Caco-2 (cell line): ENCODE measurements at regions not wholly inside any gene's neighbourhood (a gene's known extent, or its start where the extent isn't known, plus 50 kb on each side); places are given as distances from the start of the nearest gene placed in this dataset.

Source experiments
- BruUV-seq: library from RNA; stranded (reverse); fragments of 400-500 nt; replicated peaks from 2 replicates; lab custom pipeline; 2021; lab: Mats Ljungman, UMichigan
- CTCF ChIA-PET: fragments of 300-600 bp; sonication (Branson Sonifier 250); formaldehyde crosslinking; loops from one replicate; lab custom pipeline; 2022; ENCODE audit warnings: antibody characterized with exemption; lab: Charles Lee
- POLR2A ChIA-PET: fragments of 300-600 bp; sonication (Branson Sonifier 250); formaldehyde crosslinking; loops from one replicate; lab custom pipeline; 2022; ENCODE audit warnings: antibody characterized with exemption; lab: Charles Lee
- DNase-seq, 2 experiments: peaks; one replicate each; pipeline versions ENCODE4 v3.0.0 to v3.0.0-alpha.2; 2020 to 2022
- H3K27me3 ChIP-seq: replicated peaks from 2 replicates; pipeline ENCODE4 v1.6.0; 2011; ENCODE audit warnings: low read length; ENCODE audit not compliant: control insufficient read depth, insufficient read depth
- H3K36me3 ChIP-seq: 2 replicates; pipeline ENCODE4 v1.5.1; 2011; ENCODE audit warnings: low read length; ENCODE audit not compliant: control insufficient read depth, insufficient read depth
- H3K4me1 ChIP-seq: fragments of 250-450 bp; sonication (Bioruptor Pico); 2 replicates; pipeline ENCODE4 v1.5.1; 2020; ENCODE audit warnings: mild to moderate bottlenecking
- H3K4me3 ChIP-seq: 2 replicates; pipeline ENCODE4 v1.5.1; 2011; ENCODE audit warnings: low read depth, mild to moderate bottlenecking, control low read depth, low read length
- H3K9me3 ChIP-seq: fragments of 250-450 bp; sonication (Bioruptor Pico); 2 replicates; pipeline ENCODE4 v1.5.1; 2020; ENCODE audit warnings: mild to moderate bottlenecking, moderate library complexity
- H3K27ac Mint-ChIP-seq: one replicate; pipeline ENCODE4 v1.8.0; 2022; ENCODE audit warnings: mixed read lengths; ENCODE audit not compliant: unreplicated experiment
- H3K27me3 Mint-ChIP-seq: one replicate; pipeline ENCODE4 v1.8.0; 2022; ENCODE audit warnings: mixed read lengths; ENCODE audit not compliant: insufficient read depth, unreplicated experiment
- H3K36me3 Mint-ChIP-seq: one replicate; pipeline ENCODE4 v1.8.0; 2022; ENCODE audit warnings: mild to moderate bottlenecking, mixed read lengths; ENCODE audit not compliant: insufficient read depth, unreplicated experiment
- H3K4me1 Mint-ChIP-seq: one replicate; pipeline ENCODE4 v1.8.0; 2022; ENCODE audit warnings: low read depth, mixed read lengths; ENCODE audit not compliant: unreplicated experiment
- H3K4me3 Mint-ChIP-seq: one replicate; pipeline ENCODE4 v1.8.0; 2022; ENCODE audit warnings: mild to moderate bottlenecking, moderate library complexity, mixed read lengths; ENCODE audit not compliant: unreplicated experiment
- H3K9me3 Mint-ChIP-seq: one replicate; pipeline ENCODE4 v1.8.0; 2022; ENCODE audit warnings: mixed read lengths; ENCODE audit not compliant: unreplicated experiment
- CTCF ChIP-seq, 2 experiments: fragments of 200-600 bp in 1 of 2; IDR thresholded peaks; 1 replicate in 1 of 2; 2 replicates in 1 of 2; pipeline versions ENCODE4 v1.5.1 to v1.8.0; 2011 to 2022; ENCODE audit warnings: antibody characterized with exemption in 1 of 2, control low read depth in 1 of 2, inconsistent platforms in 1 of 2, low read depth in 1 of 2, low read length in 1 of 2, mild to moderate bottlenecking in 1 of 2, moderate library complexity in 1 of 2; ENCODE audit not compliant: insufficient read depth in 1 of 2, severe bottlenecking in 1 of 2, unreplicated experiment in 1 of 2
- intact Hi-C: fragments of 100-400 bp; cut with micrococcal nuclease; formaldehyde crosslinking; loops from one replicate; pipeline ENCODE4 v1.10.0; 2022; ENCODE audit not compliant: unreplicated experiment

GRCh38 chr5:106097340-106097739, 1573.4 kb downstream of the EFNA5 start:
- Mint-ChIP-seq H3K4me3 (no peak overlapping the region), H3K27ac (no peak overlapping the region), H3K36me3 (no peaks in the 10 kb centered on the region), H3K9me3 (no peaks in the 10 kb centered on the region), H3K4me1 (no peaks in the 10 kb centered on the region), H3K27me3 (no peaks in the 10 kb centered on the region)
- no peak for DNase-seq
- H3K4me3 ChIP-seq, result no peak overlapping the region
- ChIA-PET CTCF (no interaction called here), POLR2A (no interaction called here)
- TF ChIP-seq CTCF (IDR thresholded peaks at IDR 0.05; ENCODE audit: insufficient read depth in 1 of 2, low read depth in 1 of 2, low read length in 1 of 2, severe bottlenecking in 1 of 2, unreplicated experiment in 1 of 2), result no peak
- no peaks in the 10 kb centered on the region for H3K9me3 ChIP-seq
- no peaks in the 10 kb centered on the region for H3K4me1 ChIP-seq
- no peaks in the 10 kb centered on the region for H3K27me3 ChIP-seq
- H3K36me3 ChIP-seq, result no peaks in the 10 kb centered on the region
- intact Hi-C loops, result no loop called here
- no TSS peak for BruUV-seq

- Histone ChIP-seq H3K36me3 (no peaks in the 10 kb centered on the region), H3K9me3 (no peaks in the 10 kb centered on the region), H3K27me3 (no peaks in the 10 kb centered on the region), H3K4me3 (no peak overlapping the region), H3K4me1 (no peaks in the 10 kb centered on the region)
- CTCF ChIA-PET, result no interaction called here
- BruUV-seq, result no TSS peak
- Mint-ChIP-seq H3K4me1 (no peaks in the 10 kb centered on the region), H3K36me3 (no peaks in the 10 kb centered on the region), H3K4me3 (no peak overlapping the region), H3K9me3 (no peaks in the 10 kb centered on the region), H3K27me3 (peaks cover under 1% of the 10 kb centered on the region), H3K27ac (no peak overlapping the region)
- intact Hi-C loops, result no loop called here
- no peak for TF ChIP-seq CTCF (IDR thresholded peaks at IDR 0.05; ENCODE audit: insufficient read depth in 1 of 2, low read depth in 1 of 2, low read length in 1 of 2, severe bottlenecking in 1 of 2, unreplicated experiment in 1 of 2)
- POLR2A ChIA-PET, result no interaction called here
- no peak for DNase-seq
Observed at GRCh38 chr5:106094839-106095238, 1575.9 kb downstream of the EFNA5 start.

- no peak overlapping the region for H3K4me3 ChIP-seq
- no TSS peak for BruUV-seq
- ChIA-PET POLR2A (no interaction called here), CTCF (no interaction called here)
- no peaks in the 10 kb centered on the region for H3K36me3 Mint-ChIP-seq
- H3K27ac Mint-ChIP-seq, result no peak overlapping the region
- no peak for DNase-seq
- no peak for TF ChIP-seq CTCF (IDR thresholded peaks at IDR 0.05; ENCODE audit: insufficient read depth in 1 of 2, low read depth in 1 of 2, low read length in 1 of 2, severe bottlenecking in 1 of 2, unreplicated experiment in 1 of 2)
- no peaks in the 10 kb centered on the region for H3K9me3 ChIP-seq
- peaks cover 3% of the 10 kb centered on the region for H3K27me3 Mint-ChIP-seq
- no peaks in the 10 kb centered on the region for H3K9me3 Mint-ChIP-seq
- no peaks in the 10 kb centered on the region for H3K36me3 ChIP-seq
- H3K4me1 ChIP-seq, result no peaks in the 10 kb centered on the region
- no peaks in the 10 kb centered on the region for H3K27me3 ChIP-seq
- no peak overlapping the region for H3K4me3 Mint-ChIP-seq
- intact Hi-C loops, result no loop called here
- no peaks in the 10 kb centered on the region for H3K4me1 Mint-ChIP-seq
Observed at GRCh38 chr5:106094204-106094607, 1576.5 kb downstream of the EFNA5 start.
